ENCODE measurements at regions not wholly inside any gene's neighbourhood (a gene's known extent, or its start where the extent isn't known, plus 50 kb on each side); places are given as distances from the start of the nearest gene placed in this dataset.

GRCh38 chr3:63030666-63031065, 155.4 kb upstream of the CADPS start:
- Histone ChIP-seq H3K4me1 (ENCODE audit: control insufficient read depth in 1 of 2, insufficient read depth in 2 of 2, low read length in 2 of 2) (no peaks in the 10 kb centered on the region), H2AK5ac (ENCODE audit: low read length) (no peak overlapping the region), H3K9me3 (ENCODE audit: insufficient read depth, low read depth, low read length) (peaks cover 2% of the 10 kb centered on the region), H4K12ac (ENCODE audit: low read depth, low read length) (no peak overlapping the region), H2AFZ (ENCODE audit: insufficient read depth, low read length, poor library complexity) (no peak overlapping the region), H3K79me2 (ENCODE audit: control insufficient read depth, insufficient read depth, low read length, poor library complexity) (no peaks in the 10 kb centered on the region), H3K27me3 (ENCODE audit: insufficient read depth, low read length) (no peaks in the 10 kb centered on the region), H3K79me1 (ENCODE audit: low read length) (no peaks in the 10 kb centered on the region), H3K4me3 (ENCODE audit: low read depth, low read length) (no peak overlapping the region), H2BK120ac (ENCODE audit: insufficient read depth, low read length, poor library complexity) (no peak overlapping the region), H3K27ac (ENCODE audit: low read depth, low read length) (no peak overlapping the region), H2BK12ac (ENCODE audit: low read length) (no peak overlapping the region), H2BK5ac (ENCODE audit: low read depth, low read length, poor library complexity) (no peak overlapping the region), H3K14ac (ENCODE audit: low read length) (no peak overlapping the region), H3K9ac (ENCODE audit: low read length) (peak overlapping the region; percentile 41), H3K18ac (ENCODE audit: low read length) (no peak overlapping the region), H3K36me3 (ENCODE audit: control insufficient read depth in 1 of 2, insufficient read depth in 2 of 2, low read length in 2 of 2) (no peaks in the 10 kb centered on the region), H3K23ac (ENCODE audit: low read length) (no peak overlapping the region), H4K91ac (ENCODE audit: low read depth, low read length) (no peak overlapping the region), H4K8ac (ENCODE audit: low read depth, low read length) (no peak overlapping the region), H3K4me2 (ENCODE audit: low read length) (no peak overlapping the region), H3K4ac (ENCODE audit: low read depth, low read length) (no peak overlapping the region)
- DNase-seq, result no peak
- WGBS (ENCODE audit: extremely low coverage, insufficient coverage, insufficient read length), result no CpG with 5 or more reads among the region's 6 CpGs

- H3K23ac ChIP-seq (ENCODE audit: low read length), result no peak overlapping the region
- no peak overlapping the region for H3K4me3 ChIP-seq (ENCODE audit: low read depth, low read length)
- H3K9ac ChIP-seq (ENCODE audit: low read length), result no peak overlapping the region
- no peaks in the 10 kb centered on the region for H3K4me1 ChIP-seq (ENCODE audit: control insufficient read depth in 1 of 2, insufficient read depth in 2 of 2, low read length in 2 of 2)
- H3K18ac ChIP-seq (ENCODE audit: low read length), result no peak overlapping the region
- no peak overlapping the region for H2AFZ ChIP-seq (ENCODE audit: insufficient read depth, low read length, poor library complexity)
- H3K79me1 ChIP-seq (ENCODE audit: low read length), result no peaks in the 10 kb centered on the region
- H4K91ac ChIP-seq (ENCODE audit: low read depth, low read length), result no peak overlapping the region
- H3K9me3 ChIP-seq (ENCODE audit: insufficient read depth, low read depth, low read length), result no peaks in the 10 kb centered on the region
- no peak overlapping the region for H3K4ac ChIP-seq (ENCODE audit: low read depth, low read length)
- no peaks in the 10 kb centered on the region for H3K79me2 ChIP-seq (ENCODE audit: control insufficient read depth, insufficient read depth, low read length, poor library complexity)
- H3K27me3 ChIP-seq (ENCODE audit: insufficient read depth, low read length), result no peaks in the 10 kb centered on the region
- no peak overlapping the region for H3K4me2 ChIP-seq (ENCODE audit: low read length)
- no peak overlapping the region for H2BK5ac ChIP-seq (ENCODE audit: low read depth, low read length, poor library complexity)
- H3K36me3 ChIP-seq (ENCODE audit: control insufficient read depth in 1 of 2, insufficient read depth in 2 of 2, low read length in 2 of 2), result no peaks in the 10 kb centered on the region
- H3K27ac ChIP-seq (ENCODE audit: low read depth, low read length), result no peak overlapping the region
- H2BK120ac ChIP-seq (ENCODE audit: insufficient read depth, low read length, poor library complexity), result no peak overlapping the region
- H4K12ac ChIP-seq (ENCODE audit: low read depth, low read length), result no peak overlapping the region
- H2AK5ac ChIP-seq (ENCODE audit: low read length), result no peak overlapping the region
- H4K8ac ChIP-seq (ENCODE audit: low read depth, low read length), result no peak overlapping the region
- peak; percentile 31 to 76 for DNase-seq
- H3K14ac ChIP-seq (ENCODE audit: low read length), result no peak overlapping the region
- H2BK12ac ChIP-seq (ENCODE audit: low read length), result no peak overlapping the region
Observed at GRCh38 chr3:63032881-63033280, 157.7 kb upstream of the CADPS start.

GRCh38 chr3:63034101-63034500, 158.9 kb upstream of the CADPS start:
- no peaks in the 10 kb centered on the region for H3K9me3 ChIP-seq (ENCODE audit: insufficient read depth, low read depth, low read length)
- H3K14ac ChIP-seq (ENCODE audit: low read length), result no peak overlapping the region
- H3K27ac ChIP-seq (ENCODE audit: low read depth, low read length), result no peak overlapping the region
- H3K27me3 ChIP-seq (ENCODE audit: insufficient read depth, low read length), result no peaks in the 10 kb centered on the region
- no peak overlapping the region for H4K91ac ChIP-seq (ENCODE audit: low read depth, low read length)
- H3K4ac ChIP-seq (ENCODE audit: low read depth, low read length), result no peak overlapping the region
- H3K4me2 ChIP-seq (ENCODE audit: low read length), result no peak overlapping the region
- no peak overlapping the region for H2BK12ac ChIP-seq (ENCODE audit: low read length)
- no peak overlapping the region for H2AFZ ChIP-seq (ENCODE audit: insufficient read depth, low read length, poor library complexity)
- no CpG with 5 or more reads among the region's 1 CpG for WGBS (ENCODE audit: extremely low coverage, insufficient coverage, insufficient read length)
- no peak overlapping the region for H4K8ac ChIP-seq (ENCODE audit: low read depth, low read length)
- H3K23ac ChIP-seq (ENCODE audit: low read length), result no peak overlapping the region
- no peak overlapping the region for H3K18ac ChIP-seq (ENCODE audit: low read length)
- no peaks in the 10 kb centered on the region for H3K79me2 ChIP-seq (ENCODE audit: control insufficient read depth, insufficient read depth, low read length, poor library complexity)
- H2BK5ac ChIP-seq (ENCODE audit: low read depth, low read length, poor library complexity), result no peak overlapping the region
- no peaks in the 10 kb centered on the region for H3K36me3 ChIP-seq (ENCODE audit: control insufficient read depth in 1 of 2, insufficient read depth in 2 of 2, low read length in 2 of 2)
- H3K4me3 ChIP-seq (ENCODE audit: low read depth, low read length), result no peak overlapping the region
- no peaks in the 10 kb centered on the region for H3K4me1 ChIP-seq (ENCODE audit: control insufficient read depth in 1 of 2, insufficient read depth in 2 of 2, low read length in 2 of 2)
- no peak for DNase-seq
- H2BK120ac ChIP-seq (ENCODE audit: insufficient read depth, low read length, poor library complexity), result no peak overlapping the region
- no peaks in the 10 kb centered on the region for H3K79me1 ChIP-seq (ENCODE audit: low read length)
- no peak overlapping the region for H4K12ac ChIP-seq (ENCODE audit: low read depth, low read length)
- H3K9ac ChIP-seq (ENCODE audit: low read length), result no peak overlapping the region
- H2AK5ac ChIP-seq (ENCODE audit: low read length), result no peak overlapping the region

- Histone ChIP-seq H3K9me3 (ENCODE audit: insufficient read depth, low read depth, low read length) (no peaks in the 10 kb centered on the region), H2BK12ac (ENCODE audit: low read length) (no peak overlapping the region), H3K4me3 (ENCODE audit: low read depth, low read length) (no peak overlapping the region), H3K4me2 (ENCODE audit: low read length) (no peak overlapping the region), H2BK120ac (ENCODE audit: insufficient read depth, low read length, poor library complexity) (no peak overlapping the region), H3K4me1 (ENCODE audit: control insufficient read depth in 1 of 2, insufficient read depth in 2 of 2, low read length in 2 of 2) (no peaks in the 10 kb centered on the region), H3K23ac (ENCODE audit: low read length) (no peak overlapping the region), H3K18ac (ENCODE audit: low read length) (no peak overlapping the region), H3K27me3 (ENCODE audit: insufficient read depth, low read length) (no peaks in the 10 kb centered on the region), H4K12ac (ENCODE audit: low read depth, low read length) (no peak overlapping the region), H3K9ac (ENCODE audit: low read length) (no peak overlapping the region), H3K36me3 (ENCODE audit: control insufficient read depth in 1 of 2, insufficient read depth in 2 of 2, low read length in 2 of 2) (no peaks in the 10 kb centered on the region), H3K79me1 (ENCODE audit: low read length) (no peaks in the 10 kb centered on the region), H4K91ac (ENCODE audit: low read depth, low read length) (no peak overlapping the region), H3K27ac (ENCODE audit: low read depth, low read length) (no peak overlapping the region), H2BK5ac (ENCODE audit: low read depth, low read length, poor library complexity) (no peak overlapping the region), H2AFZ (ENCODE audit: insufficient read depth, low read length, poor library complexity) (no peak overlapping the region), H4K8ac (ENCODE audit: low read depth, low read length) (no peak overlapping the region), H3K79me2 (ENCODE audit: control insufficient read depth, insufficient read depth, low read length, poor library complexity) (no peaks in the 10 kb centered on the region), H3K4ac (ENCODE audit: low read depth, low read length) (no peak overlapping the region), H2AK5ac (ENCODE audit: low read length) (no peak overlapping the region), H3K14ac (ENCODE audit: low read length) (no peak overlapping the region)
- WGBS (ENCODE audit: extremely low coverage, insufficient coverage, insufficient read length), result no CpG with 5 or more reads among the region's 4 CpGs
- no peak for DNase-seq
Observed at GRCh38 chr3:63037116-63037515, 161.9 kb upstream of the CADPS start.

All from trophoblast cell (in vitro differentiated cells and primary cell).